Cardiac septum (tissue), 1 donor: ENCODE measurements at regions not wholly inside any gene's neighbourhood (a gene's known extent, or its start where the extent isn't known, plus 50 kb on each side); places are given as distances from the start of the nearest gene placed in this dataset. TPM values are rescaled to one million over a fixed set of nuclear protein-coding genes. Genes with fewer than 3 reads are reported as not detected.

ENCODE experiments used
- DNase-seq: peaks from one replicate; pipeline ENCODE4 v3.0.0-alpha.2; 2020; ENCODE audit warnings: low spot score
- intact Hi-C: fragments of 100-400 bp; cut with DNase I; formaldehyde crosslinking; loops from one replicate; pipeline ENCODE4 v1.14.0; 2022
- microRNA-seq: library from miRNA; unstranded; fragments of <30 nt; microRNA quantifications from one replicate; pipeline ENCODE4 v1.2.0, GENCODE V29; 2020
- donor health status: DM: no; HTN: no; CAD: no.

DNA sequence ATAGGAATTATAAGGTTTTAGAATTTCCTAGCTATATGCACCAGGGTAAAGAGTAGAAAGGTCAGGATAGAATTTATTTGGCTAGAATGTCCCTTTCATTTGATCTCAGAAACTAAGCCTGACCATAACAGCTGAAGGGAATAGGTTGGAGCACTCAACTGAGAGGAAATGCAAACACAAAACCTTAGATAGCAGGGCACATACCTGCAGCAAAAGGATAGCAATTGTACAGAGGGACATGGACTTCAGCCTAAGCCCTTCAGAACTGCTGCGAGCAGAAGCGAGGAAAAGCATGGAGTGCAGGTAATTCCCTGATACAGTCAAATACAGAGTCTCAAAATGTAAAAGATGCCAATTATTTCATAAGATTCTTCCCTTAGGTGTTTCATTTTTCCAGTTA is 211.0 kb upstream of the DDI1 start:
- DNase-seq = no peak
- intact Hi-C loops = no loop called here

DNA sequence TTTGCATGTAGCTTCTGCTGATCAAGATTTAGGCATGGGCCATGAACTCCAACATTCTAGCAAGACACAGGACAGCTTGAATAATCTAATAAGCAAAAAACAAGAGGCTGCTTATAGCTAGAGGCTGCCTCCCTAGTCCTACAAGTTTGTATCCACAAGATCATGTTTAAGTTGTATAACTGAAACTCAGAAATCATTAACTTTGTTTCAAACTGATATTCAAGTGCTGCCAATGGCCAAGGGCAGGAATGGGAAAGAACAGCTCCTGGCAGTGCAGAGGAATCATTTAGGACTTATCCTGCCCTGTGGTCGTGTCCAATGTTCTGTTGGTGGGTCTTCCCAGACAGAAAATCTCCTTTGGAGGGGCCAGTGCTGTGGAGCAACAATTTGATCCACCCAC is 209.6 kb upstream of the DDI1 start:
- DNase-seq = no peak
- intact Hi-C loops = no loop called here

DNA sequence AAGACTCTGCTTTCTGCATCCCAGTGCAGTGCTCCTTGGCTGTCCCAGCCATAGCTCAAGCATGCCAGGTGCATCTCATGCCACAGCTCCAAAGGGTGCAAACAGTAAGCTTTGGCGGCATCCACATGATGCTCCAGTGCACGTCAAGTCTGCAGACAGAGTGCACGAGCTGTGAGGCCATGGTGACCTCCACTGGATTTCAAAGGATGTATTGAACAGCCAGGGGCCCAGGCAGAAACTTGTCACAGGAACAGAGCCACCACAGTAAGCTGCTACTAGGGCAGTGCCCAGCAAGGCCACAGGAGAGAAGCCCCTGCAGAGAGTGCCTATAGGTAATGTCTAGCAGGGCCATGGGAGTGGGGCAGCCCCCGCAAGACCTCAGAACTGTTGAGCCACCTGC is 206.8 kb upstream of the DDI1 start:
- DNase-seq = no peak
- intact Hi-C loops = no loop called here

DNA sequence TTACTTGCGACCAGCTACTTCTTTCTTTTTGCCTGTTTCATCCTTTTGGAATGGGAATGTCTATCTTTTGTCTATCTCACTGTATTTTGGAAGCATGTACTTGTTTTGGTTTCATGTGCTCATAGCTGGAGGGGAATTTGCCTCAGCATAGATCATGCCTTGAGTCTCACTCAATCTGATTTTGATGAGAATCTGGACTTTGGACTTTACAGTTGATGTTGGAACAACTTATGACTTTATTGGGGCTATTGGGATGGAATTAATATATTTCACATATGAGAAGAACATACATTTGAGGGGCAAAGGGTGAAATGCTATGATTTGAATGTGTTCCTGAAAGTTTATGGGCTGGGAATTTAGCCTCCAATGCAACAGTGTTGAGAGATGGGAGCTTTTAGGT is 206.2 kb upstream of the DDI1 start:
- no peak for DNase-seq
- intact Hi-C loops = no loop called here

DNA sequence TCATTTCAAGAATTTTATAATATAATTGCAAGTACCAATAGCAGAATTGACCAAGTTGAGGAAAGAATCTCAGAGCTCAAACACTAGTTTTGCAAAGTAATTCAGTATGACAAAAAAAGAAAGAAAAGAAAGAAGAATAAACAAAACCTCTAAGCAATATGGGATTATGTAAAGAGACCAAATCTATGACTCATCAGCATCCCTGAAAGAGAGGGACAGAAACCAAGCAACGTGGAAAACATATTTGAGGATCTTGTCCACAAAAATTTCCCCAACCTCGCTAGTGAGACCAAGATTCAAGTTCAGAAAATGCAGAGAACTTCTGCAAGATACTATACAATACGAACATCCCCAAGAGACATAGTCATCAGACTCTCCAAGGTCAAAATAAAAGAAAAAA is 203.7 kb upstream of the DDI1 start:
- DNase-seq = no peak
- intact Hi-C loops = no loop called here

DNA sequence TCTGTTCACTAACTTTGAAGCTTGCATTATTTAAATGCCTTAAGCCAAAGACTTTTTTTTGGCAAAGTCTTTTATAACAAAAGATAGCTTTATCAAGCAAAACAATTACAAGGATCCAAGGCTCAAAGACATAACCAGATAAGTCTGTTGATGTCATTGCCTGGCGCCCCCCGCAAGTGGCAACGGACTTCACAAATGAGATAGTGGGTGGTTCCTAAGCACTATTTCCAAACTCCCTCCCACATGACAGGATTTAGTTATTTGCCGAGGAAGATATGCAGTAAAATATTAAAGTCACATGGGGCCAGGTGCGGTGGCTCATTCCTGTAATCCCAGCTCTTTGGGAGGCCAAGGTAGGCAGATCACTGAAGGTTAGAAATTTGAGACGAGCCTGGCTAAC is 194.2 kb upstream of the DDI1 start:
- no peak for DNase-seq

DNA sequence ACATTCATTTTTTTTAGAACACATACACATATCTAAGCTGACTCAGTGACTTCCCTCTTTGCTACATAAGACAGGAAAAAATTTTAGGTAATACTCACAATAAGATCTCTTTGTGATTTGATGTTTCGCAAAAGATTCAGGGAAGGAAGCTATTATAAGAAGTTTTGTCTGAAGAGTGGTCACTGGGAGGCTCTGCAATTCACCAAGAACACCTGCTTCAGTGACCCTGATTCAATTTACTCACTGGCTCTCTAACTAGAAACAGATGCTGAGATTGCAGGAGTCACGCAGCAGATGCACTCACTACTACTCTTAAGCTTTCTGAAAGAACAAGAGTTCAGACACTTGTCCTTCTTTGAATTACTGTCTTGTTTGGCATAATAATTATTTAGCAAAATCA is 193.6 kb upstream of the DDI1 start:
- no peak for DNase-seq
- intact Hi-C loops = no loop called here

More for the DNA sequence above, 194.2 kb upstream of the DDI1 start:
- intact Hi-C loops = no loop called here

DNA sequence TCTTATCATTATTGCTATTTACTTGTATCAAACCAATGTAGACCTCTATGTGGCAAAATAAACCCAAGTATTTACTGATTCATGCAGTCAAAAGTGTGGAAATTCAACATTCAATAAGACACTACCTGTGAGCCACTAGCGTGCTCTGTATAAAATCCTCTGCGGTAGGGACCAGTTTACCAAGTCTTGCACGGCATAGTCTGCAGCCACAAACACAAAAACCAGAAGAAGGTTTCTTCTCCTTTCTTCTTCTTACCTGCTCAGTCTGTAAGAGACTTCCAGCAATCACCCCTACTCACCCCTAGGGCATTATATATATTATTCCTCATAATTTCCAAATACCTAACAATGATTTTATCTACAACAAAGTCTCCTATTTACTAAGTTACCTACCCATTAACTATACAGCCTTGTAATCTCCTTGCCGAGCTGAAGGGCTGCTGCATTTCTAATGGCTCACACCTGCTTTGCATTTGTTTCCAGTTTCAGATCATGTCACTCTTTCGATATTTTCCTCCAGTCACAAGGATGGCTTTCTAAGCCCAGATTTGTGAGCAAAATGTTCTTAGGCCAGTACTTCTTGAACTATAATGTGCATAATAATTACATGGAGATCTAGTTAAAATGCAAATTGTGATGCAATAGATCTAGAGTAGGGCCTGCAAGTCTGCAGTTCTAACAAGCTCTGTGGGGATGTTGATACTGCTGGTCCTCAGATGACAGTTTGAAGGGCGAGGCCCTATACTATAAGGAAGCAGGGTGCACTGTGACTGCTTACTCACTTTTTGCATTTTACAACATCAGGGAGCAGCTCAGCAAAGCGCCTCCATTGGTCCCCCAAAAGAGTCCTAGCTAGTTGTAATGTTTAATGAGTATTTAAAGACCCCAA is 191.9 kb upstream of the DDI1 start:
- DNase-seq = no peak
- intact Hi-C loops = no loop called here

DNA sequence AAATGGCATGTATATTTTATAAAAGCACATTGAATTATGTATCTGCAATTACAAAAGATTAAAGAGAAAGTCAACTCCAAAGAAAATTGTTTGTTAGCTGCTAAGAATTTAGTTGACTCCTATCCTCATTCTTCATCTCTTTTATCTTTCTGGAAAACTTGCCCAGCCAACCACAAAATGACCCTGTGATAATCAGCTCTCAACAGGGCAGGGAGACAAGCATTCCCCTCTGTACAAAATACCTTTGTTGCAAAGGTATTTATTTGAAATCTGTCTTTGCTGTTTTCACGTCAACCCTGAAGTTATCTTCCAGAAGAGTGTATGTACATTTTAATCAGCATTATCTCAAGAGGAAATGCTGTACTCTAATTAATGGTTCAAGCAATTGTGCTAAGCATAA is 191.1 kb upstream of the DDI1 start:
- intact Hi-C loops = no loop called here
- no peak for DNase-seq

DNA sequence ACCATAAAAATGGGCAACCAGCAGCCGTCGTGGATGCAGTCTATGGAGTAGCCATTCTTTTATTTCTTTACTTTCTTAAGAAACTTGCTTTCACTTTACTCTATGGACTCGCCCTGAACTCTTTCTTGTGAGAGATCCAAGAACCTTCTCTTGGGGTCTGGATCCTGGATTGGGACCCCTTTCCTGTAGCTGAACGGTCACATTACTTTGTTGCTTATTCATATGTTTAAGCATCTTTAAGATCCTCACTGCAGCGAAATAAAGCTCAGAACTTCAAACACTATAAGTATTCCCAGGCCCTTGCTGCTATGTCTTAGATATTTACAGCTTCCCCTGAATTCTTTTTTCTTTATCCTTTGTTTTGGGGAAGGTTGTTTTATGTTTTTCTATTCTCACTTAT is 187.8 kb upstream of the DDI1 start:
- intact Hi-C loops = no loop called here
- no peak for DNase-seq

DNA sequence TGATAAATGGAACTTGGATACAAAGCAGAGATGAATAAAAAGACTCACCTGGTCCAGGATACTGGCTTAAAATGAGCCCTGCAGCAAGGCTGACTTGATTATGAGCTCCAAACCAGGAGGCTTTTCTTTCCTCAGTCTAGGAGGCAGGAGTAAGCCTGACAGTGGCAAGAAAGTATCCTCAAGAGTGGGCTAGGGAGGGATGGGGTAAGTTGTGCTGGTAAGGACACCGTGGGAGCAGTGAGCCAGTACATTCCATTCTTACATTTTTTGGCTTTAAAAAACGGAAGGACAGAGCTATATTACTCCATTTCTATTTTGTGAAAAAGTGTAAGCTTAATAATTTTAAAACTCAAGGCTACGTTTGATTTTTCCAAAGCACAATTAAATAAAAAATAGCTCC is 187.1 kb upstream of the DDI1 start:
- intact Hi-C loops = no loop called here
- no peak for DNase-seq

DNA sequence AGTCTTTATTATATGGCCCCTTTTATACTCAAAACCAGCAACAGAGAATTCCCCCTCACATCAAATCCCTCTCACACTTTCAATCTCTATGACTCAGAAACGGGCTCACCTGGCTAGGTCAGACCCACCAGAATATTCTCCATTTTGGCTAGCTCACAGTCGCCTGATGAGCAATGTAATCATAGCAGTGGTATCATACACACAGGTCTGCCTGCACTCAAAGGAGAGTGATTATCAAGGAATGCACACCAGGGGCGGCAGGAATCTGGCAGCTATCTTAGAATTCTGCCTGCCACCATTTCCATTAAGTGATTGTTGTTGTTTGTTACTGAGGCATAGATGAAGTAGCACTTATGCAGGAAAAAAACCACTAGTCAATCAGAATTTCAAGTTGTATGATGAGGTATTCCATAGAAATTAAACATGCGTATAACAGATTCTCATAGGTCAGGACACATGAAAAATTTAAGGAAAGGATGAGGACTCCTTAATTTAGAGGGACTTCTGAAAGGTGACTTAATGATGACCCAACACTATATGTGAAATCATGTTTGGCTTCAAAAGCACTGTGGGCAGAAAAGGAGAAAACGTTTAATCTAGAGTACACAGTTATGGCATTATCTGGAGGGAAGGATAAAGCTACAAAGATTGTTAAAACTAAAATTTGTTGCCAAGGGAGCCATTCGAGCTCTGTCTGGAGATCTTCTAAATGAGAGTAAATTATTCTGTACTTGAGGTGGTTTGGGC is 185.8 kb upstream of the DDI1 start:
- DNase-seq = no peak
- intact Hi-C loops = loop anchor here (10.0 kb wide), 1 partner anchor 46 kb away; no protein-coding TSS in a partner anchor

DNA sequence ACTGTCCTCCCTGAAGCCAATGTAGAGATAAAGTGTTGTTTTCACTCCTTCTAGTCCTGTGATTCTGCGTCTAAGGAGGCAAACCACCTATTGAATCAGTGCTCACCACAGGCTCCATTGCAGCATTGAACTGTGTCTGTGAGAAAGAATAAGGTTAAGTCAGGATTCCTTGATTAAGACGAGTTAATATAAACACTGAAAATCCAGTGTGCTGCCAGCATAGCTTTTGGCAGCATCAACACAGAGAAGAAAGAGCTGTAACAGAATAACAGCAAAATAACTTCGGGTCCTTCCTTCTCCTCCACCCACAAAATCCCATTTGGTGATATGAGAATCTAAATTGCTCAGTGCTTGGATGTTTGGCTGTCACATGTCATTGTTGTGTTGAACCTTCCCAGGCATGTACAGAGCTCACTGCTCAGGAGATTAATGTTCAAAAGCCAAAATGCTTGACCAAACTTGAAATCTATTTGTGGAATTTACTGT is 185.2 kb upstream of the DDI1 start:
- intact Hi-C loops = loop anchor here (10.0 kb wide), 1 partner anchor 46 kb away; no protein-coding TSS in a partner anchor
- DNase-seq = no peak

Small RNA genes in the stretch of these regions (microRNA-seq; reads per million reads assigned to microRNA genes)
- gene MIR4693 = not detected
